Keratinocyte (primary cell): ENCODE measurements at regions not wholly inside any gene's neighbourhood (a gene's known extent, or its start where the extent isn't known, plus 50 kb on each side); places are given as distances from the start of the nearest gene placed in this dataset.
"Not testable (repeated sequence)": the region's sequence is repeated elsewhere in the genome, so short reads cannot be mapped to it uniquely, and the experiment has no call there.

Source experiments
- DNase-seq: peaks from one replicate; pipeline ENCODE4 v3.0.0-alpha.2; 2011; ENCODE audit warnings: low read depth, missing footprints, low spot score
- FAIRE-seq: peaks from 2 replicates; lab custom pipeline; 2011; peaks lifted over from hg19 to GRCh38; lab: Jason Lieb, UNC
- H2AFZ ChIP-seq: 2 replicates; pipeline ENCODE4 v1.6.0; 2012; ENCODE audit warnings: low read length, control low read depth, inconsistent platforms; ENCODE audit not compliant: control insufficient read depth
- H3K27ac ChIP-seq: 2 replicates; pipeline ENCODE4 v1.5.1; 2011; ENCODE audit warnings: low read length; ENCODE audit not compliant: control insufficient read depth, insufficient read depth
- H3K27me3 ChIP-seq: 3 replicates; pipeline ENCODE4 v1.6.0; 2011; ENCODE audit warnings: low read length; ENCODE audit not compliant: control insufficient read depth, insufficient read depth; ENCODE audit errors: extremely low read depth
- H3K36me3 ChIP-seq, 2 experiments: 2 replicates in 1 of 2; 3 replicates in 1 of 2; pipeline ENCODE4 v1.5.1; 2011; ENCODE audit warnings: low read length in 2 of 2, mild to moderate bottlenecking in 1 of 2; ENCODE audit not compliant: control insufficient read depth in 2 of 2, insufficient read depth in 2 of 2; ENCODE audit errors: extremely low read depth in 1 of 2
- H3K4me1 ChIP-seq: 3 replicates; pipeline ENCODE4 v1.5.1; 2011; ENCODE audit warnings: low read length; ENCODE audit not compliant: control insufficient read depth, insufficient read depth; ENCODE audit errors: extremely low read depth
- H3K4me2 ChIP-seq: 3 replicates; pipeline ENCODE4 v1.6.0; 2011; ENCODE audit warnings: low read depth, low read length; ENCODE audit not compliant: control insufficient read depth, insufficient read depth; ENCODE audit errors: extremely low read depth
- H3K4me3 ChIP-seq, 3 experiments: fragments of 200-600 bp in 1 of 3; sonication (generic) in 1 of 3; 2 replicates in 2 of 3; 3 replicates in 1 of 3; pipeline ENCODE4 v1.5.1; 2011 to 2016; ENCODE audit warnings: low read length in 3 of 3, mild to moderate bottlenecking in 3 of 3, control low read depth in 2 of 3, inconsistent platforms in 1 of 3, low read depth in 1 of 3, mixed read lengths in 1 of 3, mixed run types in 1 of 3, moderate library complexity in 1 of 3; ENCODE audit not compliant: control insufficient read depth in 2 of 3, insufficient read depth in 2 of 3; ENCODE audit errors: extremely low read depth in 1 of 3
- H3K79me2 ChIP-seq: 2 replicates; pipeline ENCODE4 v1.6.0; 2012; ENCODE audit warnings: low read length; ENCODE audit not compliant: control insufficient read depth, insufficient read depth
- H3K9ac ChIP-seq: 3 replicates; pipeline ENCODE4 v1.6.0; 2011; ENCODE audit warnings: low read length; ENCODE audit not compliant: control insufficient read depth, insufficient read depth; ENCODE audit errors: extremely low read depth
- H3K9me1 ChIP-seq: 3 replicates; pipeline ENCODE4 v1.6.0; 2011; ENCODE audit warnings: low read length; ENCODE audit not compliant: control insufficient read depth, insufficient read depth; ENCODE audit errors: extremely low read depth
- H3K9me3 ChIP-seq: 2 replicates; pipeline ENCODE4 v1.5.1; 2012; ENCODE audit warnings: low read depth, low read length; ENCODE audit not compliant: control insufficient read depth
- H4K20me1 ChIP-seq: 3 replicates; pipeline ENCODE4 v1.6.0; 2011; ENCODE audit warnings: low read length; ENCODE audit not compliant: control insufficient read depth, insufficient read depth; ENCODE audit errors: extremely low read depth
- CTCF ChIP-seq, 3 experiments: IDR thresholded peaks in 1 of 3; conservative IDR thresholded peaks in 1 of 3; optimal IDR thresholded peaks in 1 of 3; 2 replicates in 2 of 3; 3 replicates in 1 of 3; pipeline versions ENCODE3 to v1.5.1; 2011; ENCODE audit warnings: low read length in 3 of 3, mild to moderate bottlenecking in 3 of 3, moderate library complexity in 2 of 3, control low read depth in 1 of 3, inconsistent platforms in 1 of 3; ENCODE audit not compliant: insufficient read depth in 2 of 3; ENCODE audit errors: extremely low read depth in 1 of 3
- EZH2 ChIP-seq: IDR thresholded peaks from one replicate; pipeline ENCODE4 v1.6.1; 2012; ENCODE audit warnings: inconsistent platforms, mild to moderate bottlenecking, low read length, moderate library complexity
- dilution Hi-C: fragments of 300-500 bp; cut with MboI; formaldehyde crosslinking; loops from one replicate; pipeline ENCODE4 v1.7.0; 2020; ENCODE audit warnings: low sequenced_read_pairs; ENCODE audit not compliant: extremely low pct_ligation_motif_present

GRCh38 chr20:29311046-29311445, 1946.4 kb upstream of the DEFB115 start:
- H3K4me1 ChIP-seq, H3K9me3 ChIP-seq, H3K9me1 ChIP-seq, H3K9ac ChIP-seq, H4K20me1 ChIP-seq, FAIRE-seq, H3K27ac ChIP-seq, H3K27me3 ChIP-seq, H3K4me3 ChIP-seq, DNase-seq, H3K79me2 ChIP-seq, dilution Hi-C loops, H2AFZ ChIP-seq, H3K36me3 ChIP-seq, H3K4me2 ChIP-seq: not testable (repeated sequence)

GRCh38 chr20:29312679-29313078, 1944.8 kb upstream of the DEFB115 start:
- H3K9me1 ChIP-seq, H3K4me2 ChIP-seq, FAIRE-seq, H4K20me1 ChIP-seq, dilution Hi-C loops, DNase-seq, H3K4me3 ChIP-seq, H3K36me3 ChIP-seq, H3K79me2 ChIP-seq, H2AFZ ChIP-seq, H3K9me3 ChIP-seq, H3K27me3 ChIP-seq, H3K9ac ChIP-seq, H3K27ac ChIP-seq, H3K4me1 ChIP-seq: not testable (repeated sequence)

- no peak for TF ChIP-seq EZH2
- TF ChIP-seq CTCF (optimal IDR thresholded peaks at IDR 0.05 in 1 of 3, IDR thresholded peaks at IDR 0.05 in 1 of 3, conservative IDR thresholded peaks at IDR 0.05 in 1 of 3; ENCODE audit: extremely low read depth in 1 of 3, insufficient read depth in 2 of 3, low read length in 3 of 3): no peak
- H2AFZ ChIP-seq: no peak overlapping the region
- H3K4me3 ChIP-seq: no peak overlapping the region
- no peaks in the 10 kb centered on the region for H3K79me2 ChIP-seq
- FAIRE-seq: no peak
- H3K9me1 ChIP-seq: no peaks in the 10 kb centered on the region
- H3K9me3 ChIP-seq: no peaks in the 10 kb centered on the region
- H3K36me3 ChIP-seq: no peaks in the 10 kb centered on the region
- no peak for DNase-seq
- no peaks in the 10 kb centered on the region for H3K4me1 ChIP-seq
- H3K4me2 ChIP-seq: no peak overlapping the region
- H3K27me3 ChIP-seq: no peaks in the 10 kb centered on the region
- no peaks in the 10 kb centered on the region for H4K20me1 ChIP-seq
- dilution Hi-C loops: no loop called here
- no peak overlapping the region for H3K9ac ChIP-seq
- no peak overlapping the region for H3K27ac ChIP-seq
Measured at GRCh38 chr20:29313481-29313880, 1944.0 kb upstream of the DEFB115 start.
